H1 (cell line): ENCODE measurements at regions not wholly inside any gene's neighbourhood (a gene's known extent, or its start where the extent isn't known, plus 50 kb on each side); places are given as distances from the start of the nearest gene placed in this dataset.

Experiments used
- CTCF ChIA-PET: fragments of 300-600 bp; sonication (Branson Sonifier 250); formaldehyde crosslinking; loops from one replicate; lab custom pipeline; 2021; ENCODE audit not compliant: partially characterized antibody; lab: Charles Lee
- POLR2A ChIA-PET: fragments of 300-600 bp; sonication (Branson Sonifier 250); formaldehyde crosslinking; loops from one replicate; lab custom pipeline; 2021; ENCODE audit warnings: inconsistent platforms; ENCODE audit not compliant: partially characterized antibody; lab: Charles Lee
- DNase-seq, 2 experiments: peaks; one replicate each; pipeline versions ENCODE4 v3.0.0 to v3.0.0-alpha.2; 2010 to 2022; ENCODE audit warnings: low spot score in 2 of 2, low read depth in 1 of 2, mixed read lengths in 1 of 2
- FAIRE-seq: peaks from 2 replicates; lab custom pipeline; 2011; peaks lifted over from hg19 to GRCh38; lab: Jason Lieb, UNC
- H2AFZ ChIP-seq: 2 replicates; pipeline ENCODE4 v1.8.1; 2012; ENCODE audit warnings: low read length, inconsistent platforms
- H2AK5ac ChIP-seq: 2 replicates; pipeline ENCODE4 v1.6.1; 2013; ENCODE audit warnings: low read depth, low read length
- H2BK120ac ChIP-seq: replicated peaks from 2 replicates; pipeline ENCODE3; 2013; ENCODE audit warnings: low read depth, low read length, inconsistent platforms
- H2BK12ac ChIP-seq: 2 replicates; pipeline ENCODE4 v1.6.1; 2013; ENCODE audit warnings: low read depth, low read length
- H2BK15ac ChIP-seq: 2 replicates; pipeline ENCODE4 v1.6.1; 2013; ENCODE audit warnings: low read length
- H2BK20ac ChIP-seq: 2 replicates; pipeline ENCODE4 v1.6.1; 2013; ENCODE audit warnings: low read length
- H2BK5ac ChIP-seq: 2 replicates; pipeline ENCODE4 v1.6.1; 2013; ENCODE audit warnings: low read depth, low read length
- H3K14ac ChIP-seq: 2 replicates; pipeline ENCODE4 v1.6.1; 2013; ENCODE audit warnings: inconsistent platforms; ENCODE audit not compliant: insufficient read length
- H3K18ac ChIP-seq: 2 replicates; pipeline ENCODE4 v1.6.1; 2013; ENCODE audit warnings: low read length; ENCODE audit errors: extremely low read depth
- H3K23ac ChIP-seq: 2 replicates; pipeline ENCODE4 v1.6.1; 2013; ENCODE audit warnings: inconsistent platforms; ENCODE audit not compliant: insufficient read length
- H3K23me2 ChIP-seq: 2 replicates; pipeline ENCODE4 v1.6.1; 2013; ENCODE audit warnings: low read depth, low read length
- H3K27ac ChIP-seq: 2 replicates; pipeline ENCODE4 v1.6.1; 2011; ENCODE audit warnings: low read depth, low read length, inconsistent platforms
- H3K27me3 ChIP-seq, 4 experiments: replicated peaks in 1 of 4; 1 replicate in 1 of 4; 2 replicates in 3 of 4; pipeline versions ENCODE4 v1.6.1 to v1.8.1; 2011 to 2013; ENCODE audit warnings: low read length in 3 of 4, mild to moderate bottlenecking in 3 of 4, inconsistent platforms in 2 of 4, mixed read lengths in 2 of 4, moderate library complexity in 1 of 4; ENCODE audit not compliant: control insufficient read depth in 3 of 4, insufficient read depth in 3 of 4; ENCODE audit errors: extremely low read depth in 1 of 4
- H3K36me3 ChIP-seq, 4 experiments: 2 replicates each; pipeline versions ENCODE4 v1.6.1 to v1.8.1; 2011 to 2013; ENCODE audit warnings: mild to moderate bottlenecking in 4 of 4, low read length in 3 of 4, moderate library complexity in 2 of 4, control low read depth in 1 of 4, inconsistent platforms in 1 of 4; ENCODE audit not compliant: insufficient read depth in 4 of 4, control insufficient read depth in 2 of 4
- H3K4ac ChIP-seq: replicated peaks from 2 replicates; pipeline ENCODE3; 2013; ENCODE audit warnings: low read length, low read depth, mixed read lengths, inconsistent platforms; ENCODE audit not compliant: insufficient read length
- H3K4me1 ChIP-seq, 4 experiments: replicated peaks in 1 of 4; 1 replicate in 1 of 4; 2 replicates in 3 of 4; pipeline versions ENCODE4 v1.6.1 to v1.8.1; 2011 to 2013; ENCODE audit warnings: low read length in 3 of 4, inconsistent platforms in 2 of 4, mixed read lengths in 1 of 4; ENCODE audit not compliant: insufficient read depth in 4 of 4, control insufficient read depth in 3 of 4
- H3K4me2 ChIP-seq, 2 experiments: 2 replicates each; pipeline versions ENCODE4 v1.6.1 to v1.8.1; 2011 to 2013; ENCODE audit warnings: low read depth in 2 of 2, low read length in 2 of 2, control low read depth in 1 of 2, inconsistent platforms in 1 of 2, mild to moderate bottlenecking in 1 of 2; ENCODE audit not compliant: insufficient read depth in 1 of 2
- H3K4me3 ChIP-seq, 4 experiments: fragments of 200-600, 300-600 bp in 1 of 4; sonication (generic), shearing (Covaris generic), sonication (Bioruptor Twin) in 1 of 4; 2 replicates each; pipeline versions ENCODE4 v1.5.1 to v1.8.1; 2011 to 2016; ENCODE audit warnings: low read length in 4 of 4, low read depth in 3 of 4, control low read depth in 2 of 4, inconsistent platforms in 2 of 4, mild to moderate bottlenecking in 2 of 4, mixed read lengths in 1 of 4, moderate library complexity in 1 of 4; ENCODE audit not compliant: insufficient read depth in 2 of 4; ENCODE audit errors: extremely low read depth in 1 of 4
- H3K56ac ChIP-seq: replicated peaks from 2 replicates; pipeline ENCODE3; 2013; ENCODE audit warnings: low read depth, mild to moderate bottlenecking, mixed read lengths, low read length, inconsistent platforms; ENCODE audit not compliant: insufficient read length
- H3K79me1 ChIP-seq: 2 replicates; pipeline ENCODE4 v1.6.1; 2013; ENCODE audit warnings: low read depth, low read length, control low read depth
- H3K79me2 ChIP-seq, 2 experiments: 2 replicates each; pipeline versions ENCODE4 v1.6.1 to v1.8.1; 2012 to 2013; ENCODE audit warnings: low read length in 2 of 2, mild to moderate bottlenecking in 2 of 2, inconsistent platforms in 1 of 2; ENCODE audit not compliant: insufficient read depth in 2 of 2, control insufficient read depth in 1 of 2
- H3K9ac ChIP-seq, 4 experiments: replicated peaks in 1 of 4; 1 replicate in 1 of 4; 2 replicates in 3 of 4; pipeline versions ENCODE4 v1.6.1 to v1.8.1; 2011 to 2013; ENCODE audit warnings: low read depth in 3 of 4, low read length in 3 of 4, control low read depth in 2 of 4, mild to moderate bottlenecking in 2 of 4, moderate library complexity in 2 of 4, inconsistent platforms in 1 of 4; ENCODE audit errors: extremely low read depth in 1 of 4
- H3K9me3 ChIP-seq, 2 experiments: 2 replicates each; pipeline versions ENCODE4 v1.6.1 to v1.8.1; 2012 to 2013; ENCODE audit warnings: mild to moderate bottlenecking in 2 of 2, moderate library complexity in 2 of 2, control low read depth in 1 of 2, inconsistent platforms in 1 of 2, low read depth in 1 of 2, low read length in 1 of 2, mixed read lengths in 1 of 2; ENCODE audit not compliant: insufficient read depth in 2 of 2
- H4K20me1 ChIP-seq, 2 experiments: replicated peaks in 1 of 2; 2 replicates each; pipeline versions ENCODE3 to v1.8.1; 2011 to 2013; ENCODE audit warnings: inconsistent platforms in 2 of 2, low read length in 2 of 2, mild to moderate bottlenecking in 1 of 2; ENCODE audit not compliant: insufficient read depth in 2 of 2, control insufficient read depth in 1 of 2
- H4K5ac ChIP-seq: 2 replicates; pipeline ENCODE4 v1.6.1; 2013; ENCODE audit warnings: low read length, low read depth, mixed read lengths, inconsistent platforms; ENCODE audit not compliant: insufficient read length
- H4K8ac ChIP-seq: 2 replicates; pipeline ENCODE4 v1.8.0; 2013; ENCODE audit warnings: mild to moderate bottlenecking, moderate library complexity, low read length, inconsistent platforms; ENCODE audit not compliant: insufficient read depth; ENCODE audit errors: extremely low read depth
- H4K91ac ChIP-seq: replicated peaks from 2 replicates; pipeline ENCODE3; 2013; ENCODE audit warnings: low read length, mixed read lengths, inconsistent platforms; ENCODE audit not compliant: insufficient read length
- BACH1 ChIP-seq: IDR thresholded peaks from 2 replicates; pipeline ENCODE4 v1.6.1; 2012; ENCODE audit warnings: low read length, improper control_type of control experiment
- CEBPB ChIP-seq: IDR thresholded peaks from 2 replicates; pipeline ENCODE4 v1.6.1; 2012; ENCODE audit warnings: low read depth, low read length
- CTCF ChIP-seq, 3 experiments: IDR thresholded peaks; 1 replicate in 2 of 3; 2 replicates in 1 of 3; pipeline versions ENCODE4 v1.5.1 to v1.6.1; 2011; ENCODE audit warnings: low read length in 3 of 3, mild to moderate bottlenecking in 3 of 3, inconsistent platforms in 2 of 3, low read depth in 1 of 3, moderate library complexity in 1 of 3; ENCODE audit not compliant: insufficient read depth in 1 of 3; ENCODE audit errors: control extremely low read depth in 1 of 3
- GTF2F1 ChIP-seq: IDR thresholded peaks from 2 replicates; pipeline ENCODE4 v1.6.1; 2012; ENCODE audit warnings: low read depth, low read length, improper control_type of control experiment, borderline replicate concordance
- HDAC6 ChIP-seq: IDR thresholded peaks from one replicate; pipeline ENCODE4 v1.7.1; 2012; ENCODE audit warnings: low read depth, mild to moderate bottlenecking, inconsistent platforms, low read length, moderate library complexity
- KDM4A ChIP-seq: IDR thresholded peaks from one replicate; pipeline ENCODE4 v1.7.1; 2012; ENCODE audit warnings: low read depth, mild to moderate bottlenecking, moderate library complexity, low read length, inconsistent platforms; ENCODE audit not compliant: severe bottlenecking
- MAFK ChIP-seq: IDR thresholded peaks from 2 replicates; pipeline ENCODE4 v1.6.1; 2012; ENCODE audit warnings: low read depth, mild to moderate bottlenecking, improper control_type of control experiment, low read length
- PHF8 ChIP-seq: fragments of 200-600 bp; sonication (generic); conservative IDR thresholded peaks from 2 replicates; pipeline ENCODE4 v1.7.1; 2012; ENCODE audit warnings: low read depth, mild to moderate bottlenecking, inconsistent platforms, low read length, moderate library complexity
- SAP30 ChIP-seq: fragments of 300-600 bp; sonication (generic); IDR thresholded peaks from 2 replicates; pipeline ENCODE4 v1.7.1; 2012; ENCODE audit warnings: low read length, moderate library complexity, mild to moderate bottlenecking, inconsistent platforms; ENCODE audit not compliant: insufficient read depth, insufficient replicate concordance
- SIN3A ChIP-seq, 2 experiments: IDR thresholded peaks in 1 of 2; conservative IDR thresholded peaks in 1 of 2; 2 replicates each; pipeline ENCODE4 v1.6.1; 2011 to 2012; ENCODE audit warnings: low read length in 2 of 2, improper control_type of control experiment in 1 of 2, low read depth in 1 of 2, mild to moderate bottlenecking in 1 of 2
- SIRT6 ChIP-seq: IDR thresholded peaks from one replicate; pipeline ENCODE4 v1.7.1; 2012; ENCODE audit warnings: low read length, inconsistent platforms
- WGBS, 2 experiments: shearing (Covaris generic) in 1 of 2; methylation state at CpG; one replicate each; pipeline versions ENCODE4 v1.1.6 to v1.1.7; 2013 to 2015; ENCODE audit warnings: low lambda C conversion rate in 2 of 2, mixed read lengths in 2 of 2, inconsistent platforms in 1 of 2, low coverage in 1 of 2, missing lambda C conversion rate in 1 of 2; ENCODE audit not compliant: insufficient replicate concordance in 2 of 2, insufficient coverage in 1 of 2, insufficient read length in 1 of 2; ENCODE audit errors: extremely low coverage in 1 of 2, missing lambda C conversion rate in 1 of 2; 5-methylcytosine and 5-hydroxymethylcytosine counted together
- TF ChIP-seq, protein P1 (sequence below): IDR thresholded peaks from 2 replicates; pipeline ENCODE4 v1.6.1; 2011; ENCODE audit warnings: low read depth, mild to moderate bottlenecking, low read length; ENCODE audit not compliant: insufficient read depth

DNA sequence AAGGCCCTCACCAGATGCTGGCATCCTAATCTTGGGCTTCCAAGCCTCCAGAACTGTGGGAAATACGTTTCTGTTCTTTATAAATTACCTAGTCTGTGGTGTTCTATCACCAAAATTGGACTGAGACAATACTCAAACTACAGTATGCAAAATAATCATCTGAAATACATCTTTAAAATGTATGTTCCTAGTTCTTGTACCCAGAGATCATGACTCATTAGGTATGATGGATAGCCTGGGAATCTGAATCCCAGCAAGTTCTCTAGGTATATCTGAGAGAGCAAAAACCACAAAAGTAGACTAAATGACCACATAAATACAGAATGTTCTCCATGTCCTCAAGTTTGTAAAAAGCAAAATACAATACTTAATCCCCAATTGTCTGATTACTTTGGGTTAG lies 166.3 kb downstream of the YIPF5 start:
- peaks cover 6 to 20% of the 10 kb centered on the region in 2 experiments; a peak in 3 of 4 replicates for H3K9me3 ChIP-seq
- H3K79me1 ChIP-seq = no peaks in the 10 kb centered on the region
- CTCF ChIA-PET = no interaction called here
- no peaks in the 10 kb centered on the region for H3K27me3 ChIP-seq
- H3K79me2 ChIP-seq = no peaks in the 10 kb centered on the region
- H4K5ac ChIP-seq = no peak overlapping the region
- H3K4me2 ChIP-seq = no peak overlapping the region
- H2BK5ac ChIP-seq = no peak overlapping the region
- no peaks in the 10 kb centered on the region for H3K4me1 ChIP-seq
- DNase-seq (no peak), FAIRE-seq (no peak)
- no peak overlapping the region for H4K8ac ChIP-seq
- H3K18ac ChIP-seq = no peak overlapping the region
- H3K56ac ChIP-seq = no peak overlapping the region
- 79% methylated on average over 1 of the region's 1 CpG; no CpG with 5 or more reads in 1 of the 2 experiments for WGBS, 2 experiments
- H3K36me3 ChIP-seq = peaks cover 0 to 1% (median 0%) of the 10 kb centered on the region in 4 experiments; a peak in 1 of 8 replicates
- no peak overlapping the region for H2BK120ac ChIP-seq
- H2AK5ac ChIP-seq = no peak overlapping the region
- H3K9ac ChIP-seq = no peak overlapping the region
- H4K91ac ChIP-seq = no peak overlapping the region
- no peak overlapping the region for H3K4me3 ChIP-seq
- no peak overlapping the region for H3K4ac ChIP-seq
- no peak overlapping the region for H2BK15ac ChIP-seq
- H3K27ac ChIP-seq = no peak overlapping the region
- no peak overlapping the region for H2BK20ac ChIP-seq
- H2BK12ac ChIP-seq = no peak overlapping the region
- H3K23me2 ChIP-seq = no peaks in the 10 kb centered on the region
- no peak overlapping the region for H3K14ac ChIP-seq
- no peak overlapping the region for H3K23ac ChIP-seq
- no peaks in the 10 kb centered on the region for H4K20me1 ChIP-seq
- no peak overlapping the region for H2AFZ ChIP-seq
- POLR2A ChIA-PET = no interaction called here
- TF ChIP-seq BACH1 = no peak
- TF ChIP-seq MAFK = no peak
- TF ChIP-seq, protein P1, sequence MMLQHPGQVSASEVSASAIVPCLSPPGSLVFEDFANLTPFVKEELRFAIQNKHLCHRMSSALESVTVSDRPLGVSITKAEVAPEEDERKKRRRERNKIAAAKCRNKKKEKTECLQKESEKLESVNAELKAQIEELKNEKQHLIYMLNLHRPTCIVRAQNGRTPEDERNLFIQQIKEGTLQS = no peak
- TF ChIP-seq GTF2F1 = no peak
- no peak for TF ChIP-seq CTCF (IDR thresholded peaks at IDR 0.05; ENCODE audit: control extremely low read depth in 1 of 3, insufficient read depth in 1 of 3, low read depth in 1 of 3, low read length in 3 of 3)
- TF ChIP-seq KDM4A = no peak
- no peak for TF ChIP-seq SAP30
- no peak for TF ChIP-seq SIRT6
- TF ChIP-seq PHF8 = no peak
- no peak for TF ChIP-seq SIN3A (conservative IDR thresholded peaks at IDR 0.05 in 1 of 2, IDR thresholded peaks at IDR 0.05 in 1 of 2; ENCODE audit: low read depth in 1 of 2, low read length in 2 of 2)
- no peak for TF ChIP-seq HDAC6
- no peak for TF ChIP-seq CEBPB
